Keratinocyte (primary cell): ENCODE measurements at regions not wholly inside any gene's neighbourhood (a gene's known extent, or its start where the extent isn't known, plus 50 kb on each side); places are given as distances from the start of the nearest gene placed in this dataset.

Experiments used
- DNase-seq: peaks from one replicate; pipeline ENCODE4 v3.0.0-alpha.2; 2011; ENCODE audit warnings: low read depth, missing footprints, low spot score
- FAIRE-seq: peaks from 2 replicates; lab custom pipeline; 2011; peaks lifted over from hg19 to GRCh38; lab: Jason Lieb, UNC
- H2AFZ ChIP-seq: 2 replicates; pipeline ENCODE4 v1.6.0; 2012; ENCODE audit warnings: low read length, control low read depth, inconsistent platforms; ENCODE audit not compliant: control insufficient read depth
- H3K27ac ChIP-seq: 2 replicates; pipeline ENCODE4 v1.5.1; 2011; ENCODE audit warnings: low read length; ENCODE audit not compliant: control insufficient read depth, insufficient read depth
- H3K27me3 ChIP-seq: 3 replicates; pipeline ENCODE4 v1.6.0; 2011; ENCODE audit warnings: low read length; ENCODE audit not compliant: control insufficient read depth, insufficient read depth; ENCODE audit errors: extremely low read depth
- H3K36me3 ChIP-seq, 2 experiments: 2 replicates in 1 of 2; 3 replicates in 1 of 2; pipeline ENCODE4 v1.5.1; 2011; ENCODE audit warnings: low read length in 2 of 2, mild to moderate bottlenecking in 1 of 2; ENCODE audit not compliant: control insufficient read depth in 2 of 2, insufficient read depth in 2 of 2; ENCODE audit errors: extremely low read depth in 1 of 2
- H3K4me1 ChIP-seq: 3 replicates; pipeline ENCODE4 v1.5.1; 2011; ENCODE audit warnings: low read length; ENCODE audit not compliant: control insufficient read depth, insufficient read depth; ENCODE audit errors: extremely low read depth
- H3K4me2 ChIP-seq: 3 replicates; pipeline ENCODE4 v1.6.0; 2011; ENCODE audit warnings: low read depth, low read length; ENCODE audit not compliant: control insufficient read depth, insufficient read depth; ENCODE audit errors: extremely low read depth
- H3K4me3 ChIP-seq, 3 experiments: fragments of 200-600 bp in 1 of 3; sonication (generic) in 1 of 3; 2 replicates in 2 of 3; 3 replicates in 1 of 3; pipeline ENCODE4 v1.5.1; 2011 to 2016; ENCODE audit warnings: low read length in 3 of 3, mild to moderate bottlenecking in 3 of 3, control low read depth in 2 of 3, inconsistent platforms in 1 of 3, low read depth in 1 of 3, mixed read lengths in 1 of 3, mixed run types in 1 of 3, moderate library complexity in 1 of 3; ENCODE audit not compliant: control insufficient read depth in 2 of 3, insufficient read depth in 2 of 3; ENCODE audit errors: extremely low read depth in 1 of 3
- H3K79me2 ChIP-seq: 2 replicates; pipeline ENCODE4 v1.6.0; 2012; ENCODE audit warnings: low read length; ENCODE audit not compliant: control insufficient read depth, insufficient read depth
- H3K9ac ChIP-seq: 3 replicates; pipeline ENCODE4 v1.6.0; 2011; ENCODE audit warnings: low read length; ENCODE audit not compliant: control insufficient read depth, insufficient read depth; ENCODE audit errors: extremely low read depth
- H3K9me1 ChIP-seq: 3 replicates; pipeline ENCODE4 v1.6.0; 2011; ENCODE audit warnings: low read length; ENCODE audit not compliant: control insufficient read depth, insufficient read depth; ENCODE audit errors: extremely low read depth
- H3K9me3 ChIP-seq: 2 replicates; pipeline ENCODE4 v1.5.1; 2012; ENCODE audit warnings: low read depth, low read length; ENCODE audit not compliant: control insufficient read depth
- H4K20me1 ChIP-seq: 3 replicates; pipeline ENCODE4 v1.6.0; 2011; ENCODE audit warnings: low read length; ENCODE audit not compliant: control insufficient read depth, insufficient read depth; ENCODE audit errors: extremely low read depth
- CTCF ChIP-seq, 3 experiments: IDR thresholded peaks in 1 of 3; conservative IDR thresholded peaks in 1 of 3; optimal IDR thresholded peaks in 1 of 3; 2 replicates in 2 of 3; 3 replicates in 1 of 3; pipeline versions ENCODE3 to v1.5.1; 2011; ENCODE audit warnings: low read length in 3 of 3, mild to moderate bottlenecking in 3 of 3, moderate library complexity in 2 of 3, control low read depth in 1 of 3, inconsistent platforms in 1 of 3; ENCODE audit not compliant: insufficient read depth in 2 of 3; ENCODE audit errors: extremely low read depth in 1 of 3
- EZH2 ChIP-seq: IDR thresholded peaks from one replicate; pipeline ENCODE4 v1.6.1; 2012; ENCODE audit warnings: inconsistent platforms, mild to moderate bottlenecking, low read length, moderate library complexity
- dilution Hi-C: fragments of 300-500 bp; cut with MboI; formaldehyde crosslinking; loops from one replicate; pipeline ENCODE4 v1.7.0; 2020; ENCODE audit warnings: low sequenced_read_pairs; ENCODE audit not compliant: extremely low pct_ligation_motif_present

GRCh38 chr12:19811922-19812321 lies 372.6 kb downstream of the AEBP2 start:
- H3K4me3 ChIP-seq: no peak overlapping the region
- H3K9ac ChIP-seq: no peak overlapping the region
- no peaks in the 10 kb centered on the region for H4K20me1 ChIP-seq
- TF ChIP-seq CTCF (optimal IDR thresholded peaks at IDR 0.05 in 1 of 3, IDR thresholded peaks at IDR 0.05 in 1 of 3, conservative IDR thresholded peaks at IDR 0.05 in 1 of 3; ENCODE audit: extremely low read depth in 1 of 3, insufficient read depth in 2 of 3, low read length in 3 of 3): no peak
- TF ChIP-seq EZH2: no peak
- FAIRE-seq (no peak), DNase-seq (no peak)
- no peaks in the 10 kb centered on the region for H3K79me2 ChIP-seq
- H2AFZ ChIP-seq: no peak overlapping the region
- dilution Hi-C loops: no loop called here
- H3K27me3 ChIP-seq: no peaks in the 10 kb centered on the region
- H3K9me3 ChIP-seq: no peaks in the 10 kb centered on the region
- no peaks in the 10 kb centered on the region for H3K9me1 ChIP-seq
- no peaks in the 10 kb centered on the region for H3K4me1 ChIP-seq
- no peak overlapping the region for H3K27ac ChIP-seq
- no peak overlapping the region for H3K4me2 ChIP-seq
- H3K36me3 ChIP-seq: no peaks in the 10 kb centered on the region

GRCh38 chr12:19819231-19819630 lies 379.9 kb downstream of the AEBP2 start:
- Histone ChIP-seq H3K79me2 (no peaks in the 10 kb centered on the region), H4K20me1 (no peaks in the 10 kb centered on the region), H3K36me3 (no peaks in the 10 kb centered on the region), H3K4me2 (no peak overlapping the region), H3K27ac (no peak overlapping the region), H3K27me3 (no peaks in the 10 kb centered on the region), H3K4me1 (no peaks in the 10 kb centered on the region), H3K9me3 (no peaks in the 10 kb centered on the region), H3K9ac (no peak overlapping the region), H3K9me1 (no peaks in the 10 kb centered on the region), H3K4me3 (no peak overlapping the region), H2AFZ (no peak overlapping the region)
- FAIRE-seq (no peak), DNase-seq (no peak)
- dilution Hi-C loops: no loop called here
- TF ChIP-seq CTCF (optimal IDR thresholded peaks at IDR 0.05 in 1 of 3, IDR thresholded peaks at IDR 0.05 in 1 of 3, conservative IDR thresholded peaks at IDR 0.05 in 1 of 3; ENCODE audit: extremely low read depth in 1 of 3, insufficient read depth in 2 of 3, low read length in 3 of 3) (no peak), EZH2 (no peak)
